Fibroblast of lung (primary cell): ENCODE measurements at regions not wholly inside any gene's neighbourhood (a gene's known extent, or its start where the extent isn't known, plus 50 kb on each side); places are given as distances from the start of the nearest gene placed in this dataset.

Experiments
- DNase-seq, 2 donors: peaks; one replicate each; pipeline versions ENCODE4 v3.0.0 to v3.0.0-alpha.2; 2010; ENCODE audit warnings: low read depth in 2 of 2
- H2AFZ ChIP-seq: 2 replicates; pipeline ENCODE4 v1.5.1; 2012; ENCODE audit warnings: low read length, control low read depth, inconsistent platforms
- H3K27ac ChIP-seq: 2 replicates; pipeline ENCODE4 v1.5.1; 2011; ENCODE audit warnings: low read length, control low read depth; ENCODE audit not compliant: insufficient read depth
- H3K27me3 ChIP-seq: 2 replicates; pipeline ENCODE4 v1.5.1; 2011; ENCODE audit warnings: mild to moderate bottlenecking, low read length; ENCODE audit not compliant: control insufficient read depth, insufficient read depth
- H3K36me3 ChIP-seq: 2 replicates; pipeline ENCODE4 v1.5.1; 2011; ENCODE audit warnings: low read length; ENCODE audit not compliant: control insufficient read depth, insufficient read depth
- H3K4me1 ChIP-seq: 2 replicates; pipeline ENCODE4 v1.5.1; 2011; ENCODE audit warnings: low read length; ENCODE audit not compliant: control insufficient read depth, insufficient read depth; ENCODE audit errors: extremely low read depth
- H3K4me2 ChIP-seq: 2 replicates; pipeline ENCODE4 v1.5.1; 2011; ENCODE audit warnings: low read length, control low read depth; ENCODE audit not compliant: insufficient read depth; ENCODE audit errors: extremely low read depth
- H3K4me3 ChIP-seq, 4 experiments: fragments of 200-600 bp in 1 of 4; sonication (generic) in 1 of 4; replicated peaks in 1 of 4; 2 replicates each; pipeline ENCODE4 v1.5.1; 2011 to 2016; ENCODE audit warnings: low read length in 4 of 4, low read depth in 3 of 4, mild to moderate bottlenecking in 3 of 4, control low read depth in 2 of 4, inconsistent platforms in 1 of 4, mixed read lengths in 1 of 4; ENCODE audit not compliant: insufficient read depth in 1 of 4; ENCODE audit errors: control extremely low read depth in 1 of 4
- H3K79me2 ChIP-seq: 2 replicates; pipeline ENCODE4 v1.5.1; 2012; ENCODE audit warnings: mild to moderate bottlenecking, low read length, inconsistent platforms; ENCODE audit not compliant: control insufficient read depth, insufficient read depth
- H3K9ac ChIP-seq: 2 replicates; pipeline ENCODE4 v1.5.1; 2011; ENCODE audit warnings: mild to moderate bottlenecking, low read length, control low read depth; ENCODE audit not compliant: insufficient read depth
- H3K9me3 ChIP-seq: 2 replicates; pipeline ENCODE4 v1.5.1; 2012; ENCODE audit warnings: low read depth, low read length; ENCODE audit not compliant: control insufficient read depth, insufficient read depth
- H4K20me1 ChIP-seq: 2 replicates; pipeline ENCODE4 v1.5.1; 2011; ENCODE audit warnings: low read length; ENCODE audit not compliant: control insufficient read depth, insufficient read depth; ENCODE audit errors: extremely low read depth
- EZH2 ChIP-seq: IDR thresholded peaks from 2 replicates; pipeline ENCODE4 v1.5.1; 2012; ENCODE audit warnings: low read length, control low read depth, mild to moderate bottlenecking; ENCODE audit errors: missing control alignments
- TF ChIP-seq, protein P1 (sequence below), 2 donors: IDR thresholded peaks in 1 of 2; conservative IDR thresholded peaks in 1 of 2; 1 replicate in 1 of 2; 2 replicates in 1 of 2; pipeline ENCODE4 v1.5.1; 2011 to 2012; ENCODE audit warnings: low read length in 2 of 2, control low read depth in 1 of 2, inconsistent platforms in 1 of 2, low read depth in 1 of 2, mild to moderate bottlenecking in 1 of 2

GRCh38 chr20:60455272-60455671, 497.0 kb downstream of the CDH26 start:
- Histone ChIP-seq H2AFZ (no peak overlapping the region), H3K9ac (no peak overlapping the region), H3K4me3 (no peak overlapping the region)

GRCh38 chr20:60459212-60459611, 501.0 kb downstream of the CDH26 start:
- Histone ChIP-seq H3K9me3 (no peaks in the 10 kb centered on the region), H3K4me3 (no peak overlapping the region), H3K9ac (no peak overlapping the region), H4K20me1 (no peaks in the 10 kb centered on the region), H3K27ac (no peak overlapping the region), H3K4me2 (no peak overlapping the region), H2AFZ (no peak overlapping the region), H3K27me3 (no peaks in the 10 kb centered on the region), H3K79me2 (no peaks in the 10 kb centered on the region), H3K4me1 (no peaks in the 10 kb centered on the region), H3K36me3 (no peaks in the 10 kb centered on the region)
- TF ChIP-seq EZH2, result no peak
- TF ChIP-seq, protein P1, sequence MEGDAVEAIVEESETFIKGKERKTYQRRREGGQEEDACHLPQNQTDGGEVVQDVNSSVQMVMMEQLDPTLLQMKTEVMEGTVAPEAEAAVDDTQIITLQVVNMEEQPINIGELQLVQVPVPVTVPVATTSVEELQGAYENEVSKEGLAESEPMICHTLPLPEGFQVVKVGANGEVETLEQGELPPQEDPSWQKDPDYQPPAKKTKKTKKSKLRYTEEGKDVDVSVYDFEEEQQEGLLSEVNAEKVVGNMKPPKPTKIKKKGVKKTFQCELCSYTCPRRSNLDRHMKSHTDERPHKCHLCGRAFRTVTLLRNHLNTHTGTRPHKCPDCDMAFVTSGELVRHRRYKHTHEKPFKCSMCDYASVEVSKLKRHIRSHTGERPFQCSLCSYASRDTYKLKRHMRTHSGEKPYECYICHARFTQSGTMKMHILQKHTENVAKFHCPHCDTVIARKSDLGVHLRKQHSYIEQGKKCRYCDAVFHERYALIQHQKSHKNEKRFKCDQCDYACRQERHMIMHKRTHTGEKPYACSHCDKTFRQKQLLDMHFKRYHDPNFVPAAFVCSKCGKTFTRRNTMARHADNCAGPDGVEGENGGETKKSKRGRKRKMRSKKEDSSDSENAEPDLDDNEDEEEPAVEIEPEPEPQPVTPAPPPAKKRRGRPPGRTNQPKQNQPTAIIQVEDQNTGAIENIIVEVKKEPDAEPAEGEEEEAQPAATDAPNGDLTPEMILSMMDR (conservative IDR thresholded peaks at IDR 0.05 in 1 of 2, IDR thresholded peaks at IDR 0.05 in 1 of 2; ENCODE audit: low read depth in 1 of 2, low read length in 2 of 2), result no peak
- no peak for DNase-seq

More at GRCh38 chr20:60455272-60455671, 497.0 kb downstream of the CDH26 start:
- DNase-seq, result no peak
- Histone ChIP-seq H3K79me2 (no peaks in the 10 kb centered on the region), H3K27me3 (no peaks in the 10 kb centered on the region), H3K4me1 (no peaks in the 10 kb centered on the region), H3K9me3 (no peaks in the 10 kb centered on the region), H3K36me3 (no peaks in the 10 kb centered on the region), H4K20me1 (no peaks in the 10 kb centered on the region), H3K4me2 (no peak overlapping the region), H3K27ac (no peak overlapping the region)
- TF ChIP-seq EZH2, result no peak
- TF ChIP-seq, protein P1 (conservative IDR thresholded peaks at IDR 0.05 in 1 of 2, IDR thresholded peaks at IDR 0.05 in 1 of 2; ENCODE audit: low read depth in 1 of 2, low read length in 2 of 2), result no peak

DNA sequence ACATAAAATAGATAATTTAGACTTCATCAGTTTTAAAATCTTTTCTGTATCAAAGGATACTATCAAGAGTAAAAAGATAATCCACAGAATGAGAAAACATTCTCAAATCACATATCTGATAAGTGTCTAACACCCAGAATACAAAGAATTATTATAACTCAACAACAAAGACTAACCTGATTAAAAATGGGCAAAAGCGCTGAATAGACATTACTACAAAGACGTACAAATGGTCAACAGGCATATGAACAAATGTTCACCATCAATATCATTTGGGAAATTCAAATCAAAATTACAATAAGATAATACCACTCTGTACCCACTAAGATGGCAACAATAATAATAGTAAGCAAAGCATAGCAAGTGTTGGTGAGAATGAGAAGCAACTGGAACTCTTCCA, 503.8 kb downstream of the CDH26 start:
- no peaks in the 10 kb centered on the region for H3K36me3 ChIP-seq
- H3K9ac ChIP-seq, result no peak overlapping the region
- no peak overlapping the region for H3K4me3 ChIP-seq
- DNase-seq, result no peak
- no peak overlapping the region for H3K4me2 ChIP-seq
- H3K27me3 ChIP-seq, result no peaks in the 10 kb centered on the region
- no peaks in the 10 kb centered on the region for H3K9me3 ChIP-seq
- no peaks in the 10 kb centered on the region for H3K79me2 ChIP-seq
- no peak for TF ChIP-seq EZH2
- TF ChIP-seq, protein P1 (conservative IDR thresholded peaks at IDR 0.05 in 1 of 2, IDR thresholded peaks at IDR 0.05 in 1 of 2; ENCODE audit: low read depth in 1 of 2, low read length in 2 of 2), result no peak
- H2AFZ ChIP-seq, result no peak overlapping the region
- no peak overlapping the region for H3K27ac ChIP-seq
- no peaks in the 10 kb centered on the region for H4K20me1 ChIP-seq
- H3K4me1 ChIP-seq, result no peaks in the 10 kb centered on the region
